ENCODE measurements at regions not wholly inside any gene's neighbourhood (a gene's known extent, or its start where the extent isn't known, plus 50 kb on each side); places are given as distances from the start of the nearest gene placed in this dataset.

DNA sequence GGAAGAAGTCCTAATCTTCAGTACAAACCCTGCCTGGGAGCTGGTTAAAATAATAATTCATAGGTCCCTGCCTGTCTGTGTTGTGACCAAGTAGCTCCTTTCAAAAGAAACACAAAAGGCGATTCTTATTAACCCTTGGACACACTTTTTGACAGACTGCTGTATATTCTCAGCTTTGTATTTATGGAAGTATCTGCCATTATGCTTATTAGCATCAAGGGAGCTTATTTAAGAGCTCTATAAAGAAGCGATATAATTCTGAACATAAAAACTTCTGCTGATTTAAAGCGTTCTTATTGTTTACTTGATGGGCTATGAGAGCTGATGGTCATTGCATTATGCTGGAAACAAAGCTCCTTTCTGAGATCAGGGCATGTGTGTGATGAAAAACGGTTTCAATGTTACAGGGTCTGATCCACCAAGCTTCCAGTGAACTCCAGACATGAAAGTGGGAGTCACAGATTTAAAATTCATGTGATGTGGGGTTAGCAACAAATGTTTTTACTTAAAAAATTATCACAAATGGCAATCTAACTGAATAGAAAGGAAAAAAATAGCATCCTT, 181.8 kb upstream of the PDE10A start:
- TF ChIP-seq, protein P1, sequence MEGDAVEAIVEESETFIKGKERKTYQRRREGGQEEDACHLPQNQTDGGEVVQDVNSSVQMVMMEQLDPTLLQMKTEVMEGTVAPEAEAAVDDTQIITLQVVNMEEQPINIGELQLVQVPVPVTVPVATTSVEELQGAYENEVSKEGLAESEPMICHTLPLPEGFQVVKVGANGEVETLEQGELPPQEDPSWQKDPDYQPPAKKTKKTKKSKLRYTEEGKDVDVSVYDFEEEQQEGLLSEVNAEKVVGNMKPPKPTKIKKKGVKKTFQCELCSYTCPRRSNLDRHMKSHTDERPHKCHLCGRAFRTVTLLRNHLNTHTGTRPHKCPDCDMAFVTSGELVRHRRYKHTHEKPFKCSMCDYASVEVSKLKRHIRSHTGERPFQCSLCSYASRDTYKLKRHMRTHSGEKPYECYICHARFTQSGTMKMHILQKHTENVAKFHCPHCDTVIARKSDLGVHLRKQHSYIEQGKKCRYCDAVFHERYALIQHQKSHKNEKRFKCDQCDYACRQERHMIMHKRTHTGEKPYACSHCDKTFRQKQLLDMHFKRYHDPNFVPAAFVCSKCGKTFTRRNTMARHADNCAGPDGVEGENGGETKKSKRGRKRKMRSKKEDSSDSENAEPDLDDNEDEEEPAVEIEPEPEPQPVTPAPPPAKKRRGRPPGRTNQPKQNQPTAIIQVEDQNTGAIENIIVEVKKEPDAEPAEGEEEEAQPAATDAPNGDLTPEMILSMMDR (IDR thresholded peaks at IDR 0.05), result no peak
- TF ChIP-seq POLR2AphosphoS5 (IDR thresholded peaks at IDR 0.05), result no peak
- no peak for TF ChIP-seq POLR2A (IDR thresholded peaks at IDR 0.05)

All from prostate gland (tissue), 2 donors.